OCI-LY1 (cell line): ENCODE measurements at regions not wholly inside any gene's neighbourhood (a gene's known extent, or its start where the extent isn't known, plus 50 kb on each side); places are given as distances from the start of the nearest gene placed in this dataset.
"Not testable (repeated sequence)": the region's sequence is repeated elsewhere in the genome, so short reads cannot be mapped to it uniquely, and the experiment has no call there.

ENCODE experiments used
- EZH2 ChIP-seq: fragments of 200-600 bp; sonication (generic), shearing (Covaris generic); IDR thresholded peaks from 2 replicates; pipeline ENCODE4 v1.8.0; 2017; ENCODE audit warnings: borderline replicate concordance, mixed run types, mild to moderate bottlenecking, antibody characterized with exemption, low read length, moderate library complexity, mixed read lengths
- TF ChIP-seq, protein P1 (sequence below): fragments of 200-600 bp; sonication (generic), shearing (Covaris generic); IDR thresholded peaks from 2 replicates; pipeline ENCODE4 v1.5.1; 2017; ENCODE audit warnings: mild to moderate bottlenecking, antibody characterized with exemption, low read length, moderate library complexity, mixed read lengths

DNA sequence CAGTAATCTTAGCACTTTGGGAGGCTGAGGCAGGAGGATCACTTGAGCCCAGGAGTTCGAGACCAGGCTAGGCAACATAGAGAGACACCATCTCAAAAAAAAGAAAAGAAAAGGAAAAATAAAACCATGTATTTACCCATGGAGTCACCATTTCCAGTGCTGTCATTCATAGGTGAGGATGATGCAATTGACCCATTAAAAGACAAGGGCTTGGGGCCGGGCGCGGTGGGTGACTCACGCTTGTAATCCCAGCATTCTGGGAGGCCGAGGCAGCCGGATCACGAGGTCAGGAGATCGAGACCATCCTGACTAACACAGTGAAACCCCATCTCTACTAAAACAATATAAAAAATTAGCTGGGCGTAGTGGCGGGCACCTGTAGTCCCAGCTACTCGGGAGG is 82.6 kb upstream of the RUBCNL start:
- TF ChIP-seq, protein P1, sequence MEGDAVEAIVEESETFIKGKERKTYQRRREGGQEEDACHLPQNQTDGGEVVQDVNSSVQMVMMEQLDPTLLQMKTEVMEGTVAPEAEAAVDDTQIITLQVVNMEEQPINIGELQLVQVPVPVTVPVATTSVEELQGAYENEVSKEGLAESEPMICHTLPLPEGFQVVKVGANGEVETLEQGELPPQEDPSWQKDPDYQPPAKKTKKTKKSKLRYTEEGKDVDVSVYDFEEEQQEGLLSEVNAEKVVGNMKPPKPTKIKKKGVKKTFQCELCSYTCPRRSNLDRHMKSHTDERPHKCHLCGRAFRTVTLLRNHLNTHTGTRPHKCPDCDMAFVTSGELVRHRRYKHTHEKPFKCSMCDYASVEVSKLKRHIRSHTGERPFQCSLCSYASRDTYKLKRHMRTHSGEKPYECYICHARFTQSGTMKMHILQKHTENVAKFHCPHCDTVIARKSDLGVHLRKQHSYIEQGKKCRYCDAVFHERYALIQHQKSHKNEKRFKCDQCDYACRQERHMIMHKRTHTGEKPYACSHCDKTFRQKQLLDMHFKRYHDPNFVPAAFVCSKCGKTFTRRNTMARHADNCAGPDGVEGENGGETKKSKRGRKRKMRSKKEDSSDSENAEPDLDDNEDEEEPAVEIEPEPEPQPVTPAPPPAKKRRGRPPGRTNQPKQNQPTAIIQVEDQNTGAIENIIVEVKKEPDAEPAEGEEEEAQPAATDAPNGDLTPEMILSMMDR: not testable (repeated sequence)
- TF ChIP-seq EZH2: not testable (repeated sequence)
